ENCODE measurements at regions not wholly inside any gene's neighbourhood (a gene's known extent, or its start where the extent isn't known, plus 50 kb on each side); places are given as distances from the start of the nearest gene placed in this dataset.
A peak's percentile ranks its signal among the peaks of the same experiment; 100 is the strongest.

- no peak for DNase-seq (ENCODE audit: low spot score)
These were observed 304.9 kb upstream of the TCF21 start for GRCh38 chr6:133583907-133584427.

- no peak for DNase-seq (ENCODE audit: low spot score)
These were observed 304.1 kb upstream of the TCF21 start for GRCh38 chr6:133584823-133585222.

- no peak for DNase-seq (ENCODE audit: low spot score)
These were observed 302.9 kb upstream of the TCF21 start for GRCh38 chr6:133585978-133586377.

GRCh38 chr6:133587546-133588160 lies 301.3 kb upstream of the TCF21 start:
- DNase-seq (ENCODE audit: low spot score) = peak; percentile 42

GRCh38 chr6:133590196-133590595 lies 298.7 kb upstream of the TCF21 start:
- no peak for DNase-seq (ENCODE audit: low spot score)

GRCh38 chr6:133590814-133591213 lies 298.1 kb upstream of the TCF21 start:
- DNase-seq (ENCODE audit: low spot score) = no peak

- no peak for DNase-seq (ENCODE audit: low spot score)
These were observed 297.6 kb upstream of the TCF21 start for GRCh38 chr6:133591275-133591674.

- no peak for DNase-seq (ENCODE audit: low spot score)
These were observed 294.2 kb upstream of the TCF21 start for GRCh38 chr6:133594652-133595110.

- no peak for DNase-seq (ENCODE audit: low spot score)
These were observed 293.7 kb upstream of the TCF21 start for GRCh38 chr6:133595111-133595761.

GRCh38 chr6:133606852-133607251 lies 282.1 kb upstream of the TCF21 start:
- no peak for DNase-seq (ENCODE audit: low spot score)

- DNase-seq (ENCODE audit: low spot score) = no peak
These were observed 280.3 kb upstream of the TCF21 start for GRCh38 chr6:133608620-133609019.

GRCh38 chr6:133609415-133610226 lies 279.3 kb upstream of the TCF21 start:
- DNase-seq (ENCODE audit: low spot score) = peak; percentile 78

GRCh38 chr6:133610227-133610840 lies 278.6 kb upstream of the TCF21 start:
- no peak for DNase-seq (ENCODE audit: low spot score)

- DNase-seq (ENCODE audit: low spot score) = no peak
These were observed 277.9 kb upstream of the TCF21 start for GRCh38 chr6:133610971-133611370.

- no peak for DNase-seq (ENCODE audit: low spot score)
These were observed 276.5 kb upstream of the TCF21 start for GRCh38 chr6:133612459-133612858.

GRCh38 chr6:133613211-133613610 lies 275.7 kb upstream of the TCF21 start:
- DNase-seq (ENCODE audit: low spot score) = no peak

- DNase-seq (ENCODE audit: low spot score) = no peak
These were observed 267.2 kb upstream of the TCF21 start for GRCh38 chr6:133621751-133622150.

- DNase-seq (ENCODE audit: low spot score) = no peak
These were observed 265.8 kb upstream of the TCF21 start for GRCh38 chr6:133623065-133623464.

- no peak for DNase-seq (ENCODE audit: low spot score)
These were observed 265.3 kb upstream of the TCF21 start for GRCh38 chr6:133623621-133624020.

GRCh38 chr6:133626096-133626666 lies 262.7 kb upstream of the TCF21 start:
- DNase-seq (ENCODE audit: low spot score) = no peak

- no peak for DNase-seq (ENCODE audit: low spot score)
These were observed 258.9 kb upstream of the TCF21 start for GRCh38 chr6:133629970-133630369.

GRCh38 chr6:133630651-133631050 lies 258.3 kb upstream of the TCF21 start:
- DNase-seq (ENCODE audit: low spot score) = no peak
